Ovary (tissue), 7 donors: ENCODE measurements at regions not wholly inside any gene's neighbourhood (a gene's known extent, or its start where the extent isn't known, plus 50 kb on each side); places are given as distances from the start of the nearest gene placed in this dataset.

Experiments used
- DNase-seq, 5 donors: peaks; one replicate each; pipeline ENCODE4 v3.0.0-alpha.2; 2019 to 2020
- H3K27ac ChIP-seq, 2 donors: fragments of 200-600 bp; one replicate each; pipeline versions ENCODE4 v1.5.1 to v1.8.0; 2019 to 2022
- H3K27me3 ChIP-seq: fragments of 200-600 bp; one replicate; pipeline ENCODE4 v1.8.0; 2022
- H3K36me3 ChIP-seq: fragments of 200-600 bp; sonication (generic); one replicate; pipeline ENCODE4 v1.5.1; 2019
- H3K4me1 ChIP-seq: one replicate; pipeline ENCODE4 v1.8.1; 2013; ENCODE audit warnings: mild to moderate bottlenecking, moderate library complexity; ENCODE audit not compliant: insufficient read depth
- H3K4me3 ChIP-seq: fragments of 200-600 bp; sonication (generic); one replicate; pipeline ENCODE4 v1.5.1; 2017
- H3K9me3 ChIP-seq, 2 donors: fragments of 200-600 bp in 1 of 2; sonication (generic) in 1 of 2; one replicate each; pipeline versions ENCODE4 v1.5.1 to v1.8.1; 2013 to 2019; ENCODE audit warnings: mild to moderate bottlenecking in 1 of 2, moderate library complexity in 1 of 2
- CTCF ChIP-seq, 3 donors: fragments of 450-650 bp in 2 of 3; fragments of 200-600 bp in 1 of 3; IDR thresholded peaks; one replicate each; pipeline versions ENCODE4 v1.5.1 to v1.8.0; 2016 to 2022; ENCODE audit warnings: antibody characterized with exemption in 3 of 3, mild to moderate bottlenecking in 1 of 3
- EP300 ChIP-seq: sonication (generic); formaldehyde crosslinking; IDR thresholded peaks from one replicate; pipeline ENCODE4 v1.6.1; 2017; ENCODE audit warnings: antibody characterized with exemption
- POLR2A ChIP-seq: fragments of 450-650 bp; IDR thresholded peaks from one replicate; pipeline ENCODE4 v1.6.1; 2017; ENCODE audit warnings: antibody characterized with exemption, mild to moderate bottlenecking, moderate library complexity
- WGBS, 3 donors: extraction: QIAGEN DNeasy Blood & Tissue Kit in 1 of 3; methylation state at CpG; one replicate each; pipeline versions ENCODE4 v1.1.5 to v1.1.7; 2013 to 2017; 5-methylcytosine and 5-hydroxymethylcytosine counted together
- intact Hi-C, 4 donors: fragments of 100-400 bp; cut with DNase I; formaldehyde crosslinking; loops; one replicate each; pipeline versions ENCODE4 v1.11.0 to v1.15.1; 2022 to 2023
- donor health status: DM: no; HTN: no; CAD: no; lungs with moderate emphysema.
- donor health status: DM: no; HTN: no; CAD: no.
- donor health status: Bipolar disorder and iron deficiency.
- donor health status: DM: no; HTN: no; CAD: no.
- donor health status: DM: yes; HTN: yes; CAD: no.

- DNase-seq = no peak
- 65 to 72% (median 70%) methylated on average over 6 of the region's 6 CpGs for WGBS, 3 donors
- no peak for TF ChIP-seq POLR2A
- Histone ChIP-seq H3K36me3 (no peaks in the 10 kb centered on the region), H3K27ac (no peak overlapping the region), H3K4me3 (no peak overlapping the region), H3K4me1 (no peaks in the 10 kb centered on the region), H3K9me3 (no peaks in the 10 kb centered on the region), H3K27me3 (no peaks in the 10 kb centered on the region)
- intact Hi-C loops = no loop called here
These were observed 175.2 kb upstream of the SMARCA2 start for GRCh38 chr9:1839909-1840308.

DNA sequence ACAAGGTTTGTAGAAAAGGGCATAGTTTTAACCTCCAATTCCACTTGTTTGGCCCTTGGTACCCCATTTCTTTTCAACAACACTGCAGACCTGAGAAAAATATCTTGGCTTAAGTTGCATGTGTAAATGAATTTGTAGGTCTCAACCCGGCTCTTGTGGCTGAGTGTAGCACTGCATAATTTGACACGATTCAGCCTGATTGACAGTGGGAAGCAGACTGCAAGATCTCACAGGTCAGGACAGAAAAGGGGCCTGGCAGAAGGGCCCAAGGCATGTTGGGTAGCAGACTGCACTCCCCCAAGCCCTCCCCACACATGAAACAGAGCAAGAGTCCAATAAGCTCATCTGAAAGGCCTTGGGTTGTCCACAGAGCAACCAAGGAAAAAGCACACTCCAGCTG lies 169.7 kb upstream of the SMARCA2 start:
- Histone ChIP-seq H3K9me3 (no peaks in the 10 kb centered on the region), H3K36me3 (no peaks in the 10 kb centered on the region), H3K27ac (no peak overlapping the region), H3K27me3 (no peaks in the 10 kb centered on the region), H3K4me3 (no peak overlapping the region), H3K4me1 (no peaks in the 10 kb centered on the region)
- DNase-seq = no peak
- TF ChIP-seq POLR2A = no peak
- no peak for TF ChIP-seq CTCF (IDR thresholded peaks at IDR 0.05)
- no peak for TF ChIP-seq EP300
- WGBS, 3 donors = 53 to 77% (median 63%) methylated on average over 2 of the region's 2 CpGs
- intact Hi-C loops = no loop called here

- Histone ChIP-seq H3K27ac (no peak overlapping the region), H3K9me3 (no peaks in the 10 kb centered on the region), H3K27me3 (no peaks in the 10 kb centered on the region), H3K4me3 (no peak overlapping the region), H3K4me1 (no peaks in the 10 kb centered on the region), H3K36me3 (no peaks in the 10 kb centered on the region)
- intact Hi-C loops = no loop called here
- WGBS, 3 donors = 51 to 57% (median 54%) methylated on average over 3 of the region's 3 CpGs
- TF ChIP-seq POLR2A (no peak), CTCF (IDR thresholded peaks at IDR 0.05) (no peak), EP300 (no peak)
- DNase-seq = no peak
These were observed 159.4 kb upstream of the SMARCA2 start for GRCh38 chr9:1855726-1856125.

GRCh38 chr9:1857808-1858207 lies 157.3 kb upstream of the SMARCA2 start:
- H3K27ac ChIP-seq = no peak overlapping the region
- no peak for DNase-seq
- TF ChIP-seq POLR2A (no peak), EP300 (no peak), CTCF (IDR thresholded peaks at IDR 0.05) (no peak)
- no peak overlapping the region for H3K4me3 ChIP-seq
- no peaks in the 10 kb centered on the region for H3K9me3 ChIP-seq
- H3K27me3 ChIP-seq = no peaks in the 10 kb centered on the region
- 60 to 87% (median 85%) methylated on average over 3 of the region's 3 CpGs for WGBS, 3 donors
- no peaks in the 10 kb centered on the region for H3K36me3 ChIP-seq
- H3K4me1 ChIP-seq = no peaks in the 10 kb centered on the region
- intact Hi-C loops = no loop called here

- H3K9me3 ChIP-seq = no peaks in the 10 kb centered on the region
- TF ChIP-seq EP300 = no peak
- no peak for TF ChIP-seq POLR2A
- no peak for TF ChIP-seq CTCF (IDR thresholded peaks at IDR 0.05)
- no peaks in the 10 kb centered on the region for H3K36me3 ChIP-seq
- H3K4me1 ChIP-seq = no peaks in the 10 kb centered on the region
- 53 to 75% (median 62%) methylated on average over 6 of the region's 6 CpGs for WGBS, 3 donors
- no peak overlapping the region for H3K4me3 ChIP-seq
- no peak overlapping the region for H3K27ac ChIP-seq
- no peaks in the 10 kb centered on the region for H3K27me3 ChIP-seq
- intact Hi-C loops = no loop called here
- no peak for DNase-seq
These were observed 145.3 kb upstream of the SMARCA2 start for GRCh38 chr9:1869843-1870242.
